ENCODE measurements at regions not wholly inside any gene's neighbourhood (a gene's known extent, or its start where the extent isn't known, plus 50 kb on each side); places are given as distances from the start of the nearest gene placed in this dataset.
A peak's percentile ranks its signal among the peaks of the same experiment; 100 is the strongest.

DNA sequence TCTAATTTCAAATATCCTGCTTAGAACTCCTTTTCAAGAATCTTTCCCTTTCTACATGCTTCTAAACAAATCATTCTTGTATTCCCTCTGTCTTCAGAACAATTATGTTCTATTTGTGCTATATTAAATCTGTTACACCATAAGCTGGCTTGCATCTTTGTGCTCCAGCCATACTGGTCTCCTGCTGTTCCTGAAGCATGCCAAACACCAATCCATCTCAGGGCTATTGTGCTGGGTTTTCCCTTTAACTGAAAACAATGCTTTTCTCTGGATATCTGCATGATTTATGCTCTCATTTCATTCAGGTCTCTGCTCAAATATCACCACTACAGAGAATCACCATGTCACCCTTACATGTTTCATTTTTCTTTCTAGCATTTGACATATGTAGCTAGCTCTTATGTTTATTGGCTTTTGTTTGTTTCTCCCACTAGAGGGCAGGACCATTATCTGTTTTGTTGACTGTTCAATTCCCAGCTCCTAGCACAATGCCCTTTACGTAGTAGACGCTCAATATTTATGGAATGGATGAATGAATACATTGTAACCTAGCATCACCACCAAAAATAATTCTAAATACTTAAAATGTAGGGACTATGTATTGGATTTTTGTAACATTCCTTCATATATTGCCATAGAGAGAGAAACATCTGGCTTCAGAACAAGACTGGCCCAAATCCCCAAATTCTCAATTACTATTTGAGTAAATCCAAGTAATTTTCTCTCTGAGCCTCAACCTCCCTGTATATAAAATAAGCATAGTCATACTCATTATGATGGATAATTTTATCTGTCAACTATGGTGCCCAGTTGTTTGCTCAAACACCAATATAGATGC lies 302.0 kb upstream of the SYT1 start:
- WGBS (ENCODE audit: low lambda C conversion rate, missing lambda C conversion rate), result 49% methylated on average over 2 of the region's 2 CpGs
- Histone ChIP-seq H4K20me1 (ENCODE audit: insufficient read depth, poor library complexity, severe bottlenecking) (no peaks in the 10 kb centered on the region), H3K79me2 (no peaks in the 10 kb centered on the region), H3K4me1 (ENCODE audit: insufficient read depth) (no peaks in the 10 kb centered on the region), H3K27me3 (no peaks in the 10 kb centered on the region), H3K9me2 (replicated peaks; ENCODE audit: insufficient read depth) (no peaks in the 10 kb centered on the region), H3K36me3 (replicated peaks; ENCODE audit: insufficient read depth, low read depth) (no peaks in the 10 kb centered on the region), H3K4me2 (no peak overlapping the region), H3K9me3 (ENCODE audit: low read depth) (no peaks in the 10 kb centered on the region), H3K27ac (no peak overlapping the region), H2AFZ (no peak overlapping the region), H3K4me3 (no peak overlapping the region)
- DNase-seq (ENCODE audit: low spot score), result no peak
- no peak for TF ChIP-seq EZH2phosphoT487 (IDR thresholded peaks at IDR 0.05; ENCODE audit: low read depth, severe bottlenecking, unreplicated experiment)
- TF ChIP-seq, protein P1, sequence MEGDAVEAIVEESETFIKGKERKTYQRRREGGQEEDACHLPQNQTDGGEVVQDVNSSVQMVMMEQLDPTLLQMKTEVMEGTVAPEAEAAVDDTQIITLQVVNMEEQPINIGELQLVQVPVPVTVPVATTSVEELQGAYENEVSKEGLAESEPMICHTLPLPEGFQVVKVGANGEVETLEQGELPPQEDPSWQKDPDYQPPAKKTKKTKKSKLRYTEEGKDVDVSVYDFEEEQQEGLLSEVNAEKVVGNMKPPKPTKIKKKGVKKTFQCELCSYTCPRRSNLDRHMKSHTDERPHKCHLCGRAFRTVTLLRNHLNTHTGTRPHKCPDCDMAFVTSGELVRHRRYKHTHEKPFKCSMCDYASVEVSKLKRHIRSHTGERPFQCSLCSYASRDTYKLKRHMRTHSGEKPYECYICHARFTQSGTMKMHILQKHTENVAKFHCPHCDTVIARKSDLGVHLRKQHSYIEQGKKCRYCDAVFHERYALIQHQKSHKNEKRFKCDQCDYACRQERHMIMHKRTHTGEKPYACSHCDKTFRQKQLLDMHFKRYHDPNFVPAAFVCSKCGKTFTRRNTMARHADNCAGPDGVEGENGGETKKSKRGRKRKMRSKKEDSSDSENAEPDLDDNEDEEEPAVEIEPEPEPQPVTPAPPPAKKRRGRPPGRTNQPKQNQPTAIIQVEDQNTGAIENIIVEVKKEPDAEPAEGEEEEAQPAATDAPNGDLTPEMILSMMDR (IDR thresholded peaks at IDR 0.05; ENCODE audit: poor library complexity), result peak; percentile 34
- no peak for TF ChIP-seq EZH2 (IDR thresholded peaks at IDR 0.05; ENCODE audit: borderline replicate concordance)

DNA sequence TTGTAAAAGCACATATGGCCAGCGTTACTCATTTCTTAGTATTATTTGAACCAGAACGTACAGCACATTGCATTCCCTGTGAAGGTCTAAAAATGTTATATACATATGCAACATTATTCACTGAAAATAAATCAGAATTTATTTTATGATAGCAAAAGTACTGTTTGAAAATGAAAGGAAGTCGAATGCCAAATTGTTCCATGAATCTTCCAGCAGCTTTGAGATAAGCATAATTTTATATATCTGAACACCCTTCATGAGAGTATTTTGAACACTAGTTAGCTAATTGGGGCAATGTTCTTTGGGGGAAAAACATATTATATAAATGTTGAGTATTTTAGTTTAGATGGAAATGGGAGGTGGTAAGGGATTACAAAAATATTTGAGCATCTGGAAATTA lies 300.7 kb upstream of the SYT1 start:
- no peaks in the 10 kb centered on the region for H4K20me1 ChIP-seq (ENCODE audit: insufficient read depth, poor library complexity, severe bottlenecking)
- H3K79me2 ChIP-seq, result no peaks in the 10 kb centered on the region
- H3K27ac ChIP-seq, result no peak overlapping the region
- H3K9me2 ChIP-seq (replicated peaks; ENCODE audit: insufficient read depth), result no peaks in the 10 kb centered on the region
- no peak overlapping the region for H3K4me3 ChIP-seq
- H2AFZ ChIP-seq, result no peak overlapping the region
- no peaks in the 10 kb centered on the region for H3K4me1 ChIP-seq (ENCODE audit: insufficient read depth)
- no peak overlapping the region for H3K4me2 ChIP-seq
- no peaks in the 10 kb centered on the region for H3K36me3 ChIP-seq (replicated peaks; ENCODE audit: insufficient read depth, low read depth)
- no peaks in the 10 kb centered on the region for H3K9me3 ChIP-seq (ENCODE audit: low read depth)
- no peak for DNase-seq (ENCODE audit: low spot score)
- TF ChIP-seq EZH2phosphoT487 (IDR thresholded peaks at IDR 0.05; ENCODE audit: low read depth, severe bottlenecking, unreplicated experiment) (no peak), EZH2 (IDR thresholded peaks at IDR 0.05; ENCODE audit: borderline replicate concordance) (no peak)
- TF ChIP-seq, protein P1 (IDR thresholded peaks at IDR 0.05; ENCODE audit: poor library complexity), result no peak
- 82% methylated on average over 3 of the region's 3 CpGs for WGBS (ENCODE audit: low lambda C conversion rate, missing lambda C conversion rate)
- no peaks in the 10 kb centered on the region for H3K27me3 ChIP-seq

DNA sequence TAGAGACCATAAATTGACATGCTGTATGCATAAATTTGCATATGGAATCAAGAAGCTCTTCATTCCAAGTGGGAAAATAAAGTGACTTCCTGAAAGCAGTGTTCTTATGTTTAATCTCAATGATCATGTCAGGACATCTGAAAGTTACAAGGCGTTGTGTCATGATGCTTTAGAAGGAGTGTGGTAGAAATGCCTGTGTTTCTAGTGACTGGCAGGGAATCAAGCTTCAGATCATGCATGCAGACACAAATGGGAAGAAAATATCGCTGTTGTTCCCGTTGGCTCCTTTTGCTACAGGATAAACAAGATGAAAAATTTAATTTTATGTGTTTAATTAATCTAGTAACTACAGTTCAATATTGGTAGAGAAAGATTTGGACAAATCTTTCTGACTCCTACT lies 298.1 kb upstream of the SYT1 start:
- WGBS (ENCODE audit: low lambda C conversion rate, missing lambda C conversion rate), result 76% methylated on average over 3 of the region's 3 CpGs
- H3K79me2 ChIP-seq, result no peaks in the 10 kb centered on the region
- H3K27me3 ChIP-seq, result no peaks in the 10 kb centered on the region
- H3K4me3 ChIP-seq, result no peak overlapping the region
- no peaks in the 10 kb centered on the region for H3K36me3 ChIP-seq (replicated peaks; ENCODE audit: insufficient read depth, low read depth)
- H3K4me2 ChIP-seq, result no peak overlapping the region
- TF ChIP-seq EZH2phosphoT487 (IDR thresholded peaks at IDR 0.05; ENCODE audit: low read depth, severe bottlenecking, unreplicated experiment) (no peak), EZH2 (IDR thresholded peaks at IDR 0.05; ENCODE audit: borderline replicate concordance) (no peak)
- TF ChIP-seq, protein P1 (IDR thresholded peaks at IDR 0.05; ENCODE audit: poor library complexity), result no peak
- DNase-seq (ENCODE audit: low spot score), result no peak
- H2AFZ ChIP-seq, result no peak overlapping the region
- no peaks in the 10 kb centered on the region for H3K4me1 ChIP-seq (ENCODE audit: insufficient read depth)
- no peak overlapping the region for H3K27ac ChIP-seq
- H3K9me3 ChIP-seq (ENCODE audit: low read depth), result no peaks in the 10 kb centered on the region
- H4K20me1 ChIP-seq (ENCODE audit: insufficient read depth, poor library complexity, severe bottlenecking), result no peaks in the 10 kb centered on the region
- H3K9me2 ChIP-seq (replicated peaks; ENCODE audit: insufficient read depth), result no peaks in the 10 kb centered on the region

All from hepatocyte (in vitro differentiated cells).